A549 (cell line): ENCODE measurements at regions not wholly inside any gene's neighbourhood (a gene's known extent, or its start where the extent isn't known, plus 50 kb on each side); places are given as distances from the start of the nearest gene placed in this dataset.

Source experiments
- CTCF ChIP-seq: fragments of >200 bp; sonication (Bioruptor Twin); formaldehyde crosslinking; IDR thresholded peaks from 3 replicates; pipeline ENCODE4 v1.5.1; 2016
- EHMT2 ChIP-seq: fragments of 200-600 bp; sonication (generic); IDR thresholded peaks from 2 replicates; pipeline ENCODE4 v1.6.1; 2016; ENCODE audit warnings: antibody characterized with exemption, low read depth, mild to moderate bottlenecking, moderate library complexity
- JUNB ChIP-seq: fragments of >200 bp; sonication (Bioruptor Twin); formaldehyde crosslinking; IDR thresholded peaks from 2 replicates; pipeline ENCODE4 v1.6.1; 2016
- KDM1A ChIP-seq: fragments of 200-600 bp; sonication (generic); IDR thresholded peaks from 2 replicates; pipeline ENCODE4 v1.6.1; 2016; ENCODE audit warnings: low read depth, mild to moderate bottlenecking
- SMC3 ChIP-seq: fragments of >200 bp; sonication (Bioruptor Twin); formaldehyde crosslinking; IDR thresholded peaks from 3 replicates; pipeline ENCODE4 v1.6.1; 2018; ENCODE audit warnings: inconsistent platforms

GRCh38 chr11:23494981-23495380 lies 634.7 kb upstream of the CCDC179 start:
- TF ChIP-seq SMC3 (no peak), CTCF (no peak), JUNB (no peak), EHMT2 (no peak), KDM1A (no peak)
